Activated CD8-positive, alpha-beta T cell treated with anti-CD3 and anti-CD28 coated beads for 36 hours (primary cell): ENCODE measurements at regions not wholly inside any gene's neighbourhood (a gene's known extent, or its start where the extent isn't known, plus 50 kb on each side); places are given as distances from the start of the nearest gene placed in this dataset.

Experiments
- ATAC-seq: fragments of 200-7000 bp; cut with Tn5 transposase; one replicate; pipeline ENCODE4 v1.10.0; 2021; ENCODE audit warnings: mild to moderate bottlenecking, moderate library complexity
- CTCF ChIA-PET: fragments of 350-600 bp; sonication (Branson Sonifier 250); formaldehyde crosslinking; loops from one replicate; lab custom pipeline; 2021; ENCODE audit warnings: antibody characterized with exemption; lab: Charles Lee
- POLR2A ChIA-PET: fragments of 350-600 bp; sonication (Branson Sonifier 250); formaldehyde crosslinking; loops from one replicate; lab custom pipeline; 2021; ENCODE audit warnings: antibody characterized with exemption; lab: Charles Lee
- DNase-seq: peaks from one replicate; pipeline ENCODE4 v3.0.0-alpha.2; 2020
- H3K27ac Mint-ChIP-seq: one replicate; pipeline ENCODE4 v1.8.0; 2021; ENCODE audit warnings: mild to moderate bottlenecking, mixed read lengths
- H3K27me3 Mint-ChIP-seq: one replicate; pipeline ENCODE4 v1.8.0; 2021; ENCODE audit warnings: mixed read lengths
- H3K36me3 Mint-ChIP-seq: one replicate; pipeline ENCODE4 v1.8.0; 2021; ENCODE audit warnings: low read depth, mixed read lengths
- H3K4me1 Mint-ChIP-seq: one replicate; pipeline ENCODE4 v1.8.0; 2021; ENCODE audit warnings: low read depth, mixed read lengths
- H3K4me3 Mint-ChIP-seq: one replicate; pipeline ENCODE4 v1.8.0; 2021; ENCODE audit warnings: mild to moderate bottlenecking, moderate library complexity, mixed read lengths
- H3K9me3 Mint-ChIP-seq: one replicate; pipeline ENCODE4 v1.8.0; 2021; ENCODE audit warnings: mixed read lengths
- CTCF ChIP-seq: fragments of 200-600 bp; IDR thresholded peaks from one replicate; pipeline ENCODE4 v1.8.0; 2022; ENCODE audit warnings: antibody characterized with exemption, mild to moderate bottlenecking
- intact Hi-C: fragments of 100-400 bp; cut with micrococcal nuclease; formaldehyde crosslinking; loops from one replicate; pipeline ENCODE4 v1.10.0; 2022

- no peak for DNase-seq
- H3K9me3 Mint-ChIP-seq, result no peaks in the 10 kb centered on the region
- ChIA-PET CTCF (no interaction called here), POLR2A (no interaction called here)
- H3K36me3 Mint-ChIP-seq, result no peaks in the 10 kb centered on the region
- no peak overlapping the region for H3K4me3 Mint-ChIP-seq
- ATAC-seq, result no peak
- no peak for TF ChIP-seq CTCF
- intact Hi-C loops, result no loop called here
- no peaks in the 10 kb centered on the region for H3K27me3 Mint-ChIP-seq
- H3K4me1 Mint-ChIP-seq, result no peaks in the 10 kb centered on the region
- no peak overlapping the region for H3K27ac Mint-ChIP-seq
Observed at GRCh38 chr2:221883976-221884375, 311.9 kb upstream of the EPHA4 start.

GRCh38 chr2:221876016-221876415, 303.9 kb upstream of the EPHA4 start:
- peaks cover 4% of the 10 kb centered on the region for H3K9me3 Mint-ChIP-seq
- H3K27me3 Mint-ChIP-seq, result no peaks in the 10 kb centered on the region
- ChIA-PET POLR2A (no interaction called here), CTCF (no interaction called here)
- intact Hi-C loops, result no loop called here
- no peaks in the 10 kb centered on the region for H3K4me1 Mint-ChIP-seq
- no peak overlapping the region for H3K4me3 Mint-ChIP-seq
- DNase-seq (no peak), ATAC-seq (no peak)
- TF ChIP-seq CTCF, result no peak
- H3K27ac Mint-ChIP-seq, result no peak overlapping the region
- H3K36me3 Mint-ChIP-seq, result no peaks in the 10 kb centered on the region

- no peaks in the 10 kb centered on the region for H3K4me1 Mint-ChIP-seq
- no peak for TF ChIP-seq CTCF
- CTCF ChIA-PET, result no interaction called here
- H3K9me3 Mint-ChIP-seq, result peaks cover 6% of the 10 kb centered on the region
- H3K27me3 Mint-ChIP-seq, result no peaks in the 10 kb centered on the region
- POLR2A ChIA-PET, result no interaction called here
- no peak overlapping the region for H3K27ac Mint-ChIP-seq
- DNase-seq, result no peak
- H3K36me3 Mint-ChIP-seq, result no peaks in the 10 kb centered on the region
- no peak for ATAC-seq
- intact Hi-C loops, result no loop called here
- no peak overlapping the region for H3K4me3 Mint-ChIP-seq
Observed at GRCh38 chr2:221874444-221874843, 302.3 kb upstream of the EPHA4 start.

- TF ChIP-seq CTCF, result no peak
- ATAC-seq, result no peak
- Mint-ChIP-seq H3K4me3 (no peak overlapping the region), H3K9me3 (peaks cover 1% of the 10 kb centered on the region), H3K27me3 (no peaks in the 10 kb centered on the region), H3K27ac (no peak overlapping the region), H3K4me1 (no peaks in the 10 kb centered on the region), H3K36me3 (no peaks in the 10 kb centered on the region)
- CTCF ChIA-PET, result no interaction called here
- intact Hi-C loops, result no loop called here
- DNase-seq, result no peak
- POLR2A ChIA-PET, result no interaction called here
Observed at GRCh38 chr2:221857719-221858118, 285.6 kb upstream of the EPHA4 start.

- ATAC-seq (no peak), DNase-seq (no peak)
- Mint-ChIP-seq H3K4me1 (no peaks in the 10 kb centered on the region), H3K27ac (no peak overlapping the region), H3K4me3 (no peak overlapping the region), H3K27me3 (no peaks in the 10 kb centered on the region), H3K9me3 (peaks cover 1% of the 10 kb centered on the region), H3K36me3 (no peaks in the 10 kb centered on the region)
- no peak for TF ChIP-seq CTCF
- ChIA-PET CTCF (no interaction called here), POLR2A (no interaction called here)
- intact Hi-C loops, result no loop called here
Observed at GRCh38 chr2:221853297-221853696, 281.2 kb upstream of the EPHA4 start.
